Mesendoderm (in vitro differentiated cells): ENCODE measurements at regions not wholly inside any gene's neighbourhood (a gene's known extent, or its start where the extent isn't known, plus 50 kb on each side); places are given as distances from the start of the nearest gene placed in this dataset.
"Not testable (repeated sequence)": the region's sequence is repeated elsewhere in the genome, so short reads cannot be mapped to it uniquely, and the experiment has no call there.

Experiments used
- DNase-seq: peaks from one replicate; pipeline ENCODE4 v3.0.0; 2013
- H2AK5ac ChIP-seq: 2 replicates; pipeline ENCODE4 v1.6.1; 2013; ENCODE audit warnings: low read length, inconsistent platforms
- H2BK120ac ChIP-seq: 2 replicates; pipeline ENCODE4 v1.6.1; 2013; ENCODE audit warnings: low read depth, mild to moderate bottlenecking, low read length, moderate library complexity, mixed read lengths
- H2BK15ac ChIP-seq: replicated peaks from 2 replicates; pipeline ENCODE4 v1.6.1; 2013; ENCODE audit warnings: low read depth, mild to moderate bottlenecking, moderate library complexity
- H2BK5ac ChIP-seq: 2 replicates; pipeline ENCODE4 v1.6.1; 2013; ENCODE audit warnings: low read length, inconsistent platforms
- H3K18ac ChIP-seq: 2 replicates; pipeline ENCODE4 v1.6.1; 2013; ENCODE audit warnings: mild to moderate bottlenecking, low read length, mixed read lengths
- H3K23ac ChIP-seq: one replicate; pipeline ENCODE4 v1.6.1; 2013; ENCODE audit warnings: low read length
- H3K27ac ChIP-seq: 2 replicates; pipeline ENCODE4 v1.5.1; 2013; ENCODE audit warnings: low read depth, mild to moderate bottlenecking, inconsistent platforms, low read length, moderate library complexity
- H3K27me3 ChIP-seq: 2 replicates; pipeline ENCODE4 v1.6.1; 2013; ENCODE audit warnings: low read length, control low read depth, mild to moderate bottlenecking, inconsistent platforms; ENCODE audit not compliant: insufficient read depth, poor library complexity
- H3K36me3 ChIP-seq: 2 replicates; pipeline ENCODE4 v1.6.1; 2013; ENCODE audit warnings: low read length, inconsistent platforms; ENCODE audit not compliant: control insufficient read depth, insufficient read depth
- H3K4ac ChIP-seq: one replicate; pipeline ENCODE4 v1.6.1; 2013; ENCODE audit warnings: low read depth, mild to moderate bottlenecking, low read length, moderate library complexity
- H3K4me1 ChIP-seq: 2 replicates; pipeline ENCODE4 v1.6.1; 2013; ENCODE audit warnings: low read depth, low read length, inconsistent platforms; ENCODE audit not compliant: control insufficient read depth
- H3K4me2 ChIP-seq: 2 replicates; pipeline ENCODE4 v1.6.1; 2013; ENCODE audit warnings: low read length
- H3K4me3 ChIP-seq: 2 replicates; pipeline ENCODE4 v1.5.1; 2013; ENCODE audit warnings: mild to moderate bottlenecking, low read length
- H3K56ac ChIP-seq: one replicate; pipeline ENCODE4 v1.6.1; 2013; ENCODE audit warnings: low read length
- H3K79me1 ChIP-seq: 2 replicates; pipeline ENCODE4 v1.6.1; 2013; ENCODE audit warnings: low read length, inconsistent platforms
- H3K79me2 ChIP-seq: 2 replicates; pipeline ENCODE4 v1.6.1; 2013; ENCODE audit warnings: mild to moderate bottlenecking, low read length; ENCODE audit not compliant: control insufficient read depth, insufficient read depth
- H3K9ac ChIP-seq: 2 replicates; pipeline ENCODE4 v1.6.1; 2013; ENCODE audit warnings: low read length, inconsistent platforms
- H4K5ac ChIP-seq: one replicate; pipeline ENCODE4 v1.6.1; 2013; ENCODE audit warnings: low read length
- H4K8ac ChIP-seq: one replicate; pipeline ENCODE4 v1.6.1; 2013; ENCODE audit warnings: low read depth, mild to moderate bottlenecking, control low read depth, low read length, moderate library complexity
- WGBS: extraction: QIAGEN DNeasy Blood & Tissue Kit; methylation state at CpG from one replicate; pipeline ENCODE4 v1.1.7; 2013; ENCODE audit warnings: low lambda C conversion rate, missing lambda C conversion rate; ENCODE audit not compliant: insufficient coverage; ENCODE audit errors: extremely low coverage; 5-methylcytosine and 5-hydroxymethylcytosine counted together

- Histone ChIP-seq H3K9ac (no peak overlapping the region), H2BK5ac (no peak overlapping the region), H3K4me2 (no peak overlapping the region), H4K5ac (no peak overlapping the region), H3K56ac (no peak overlapping the region), H3K4me1 (no peaks in the 10 kb centered on the region), H3K27me3 (no peaks in the 10 kb centered on the region), H3K4me3 (no peak overlapping the region), H3K79me2 (no peaks in the 10 kb centered on the region), H4K8ac (no peak overlapping the region), H3K36me3 (no peaks in the 10 kb centered on the region), H2BK15ac (no peak overlapping the region), H3K4ac (no peak overlapping the region), H3K79me1 (no peaks in the 10 kb centered on the region), H2AK5ac (no peak overlapping the region), H3K18ac (no peak overlapping the region), H3K23ac (no peak overlapping the region), H3K27ac (no peak overlapping the region), H2BK120ac (no peak overlapping the region)
- WGBS, result no CpG with 5 or more reads among the region's 19 CpGs
- no peak for DNase-seq
Measured at GRCh38 chr16:29307598-29308507, 98.7 kb downstream of the NPIPB11 start.

- H3K36me3 ChIP-seq, result no peaks in the 10 kb centered on the region
- no peak overlapping the region for H4K5ac ChIP-seq
- no peak overlapping the region for H3K9ac ChIP-seq
- no peaks in the 10 kb centered on the region for H3K79me2 ChIP-seq
- no peak overlapping the region for H3K4me3 ChIP-seq
- no peak overlapping the region for H4K8ac ChIP-seq
- no peak overlapping the region for H3K27ac ChIP-seq
- H3K4me1 ChIP-seq, result no peaks in the 10 kb centered on the region
- H3K79me1 ChIP-seq, result no peaks in the 10 kb centered on the region
- H2AK5ac ChIP-seq, result no peak overlapping the region
- H2BK120ac ChIP-seq, result no peak overlapping the region
- no peak overlapping the region for H3K4me2 ChIP-seq
- no peak for DNase-seq
- no peak overlapping the region for H3K23ac ChIP-seq
- H3K56ac ChIP-seq, result no peak overlapping the region
- no peak overlapping the region for H3K4ac ChIP-seq
- no peaks in the 10 kb centered on the region for H3K27me3 ChIP-seq
- no peak overlapping the region for H2BK15ac ChIP-seq
- no peak overlapping the region for H2BK5ac ChIP-seq
- no CpG with 5 or more reads among the region's 10 CpGs for WGBS
- H3K18ac ChIP-seq, result no peak overlapping the region
Measured at GRCh38 chr16:29306943-29307597, 99.4 kb downstream of the NPIPB11 start.

GRCh38 chr16:29306201-29306600, 100.3 kb downstream of the NPIPB11 start:
- no peaks in the 10 kb centered on the region for H3K4me1 ChIP-seq
- no peaks in the 10 kb centered on the region for H3K79me2 ChIP-seq
- H2BK5ac ChIP-seq, result no peak overlapping the region
- no CpG with 5 or more reads among the region's 14 CpGs for WGBS
- no peak overlapping the region for H2BK15ac ChIP-seq
- H3K56ac ChIP-seq, result no peak overlapping the region
- H4K5ac ChIP-seq, result no peak overlapping the region
- H4K8ac ChIP-seq, result no peak overlapping the region
- no peaks in the 10 kb centered on the region for H3K79me1 ChIP-seq
- H3K36me3 ChIP-seq, result no peaks in the 10 kb centered on the region
- H3K27me3 ChIP-seq, result no peaks in the 10 kb centered on the region
- no peak overlapping the region for H3K4ac ChIP-seq
- no peak overlapping the region for H3K27ac ChIP-seq
- H2BK120ac ChIP-seq, result no peak overlapping the region
- no peak overlapping the region for H3K18ac ChIP-seq
- no peak overlapping the region for H3K4me2 ChIP-seq
- no peak overlapping the region for H2AK5ac ChIP-seq
- DNase-seq, result no peak
- no peak overlapping the region for H3K4me3 ChIP-seq
- no peak overlapping the region for H3K23ac ChIP-seq
- no peak overlapping the region for H3K9ac ChIP-seq

GRCh38 chr16:29305018-29305417, 101.5 kb downstream of the NPIPB11 start:
- WGBS, result no CpG with 5 or more reads among the region's 11 CpGs
- not testable (repeated sequence) for H2BK120ac ChIP-seq, H3K23ac ChIP-seq

GRCh38 chr16:29304251-29304650, 102.3 kb downstream of the NPIPB11 start:
- no peak overlapping the region for H3K4me3 ChIP-seq
- H3K4ac ChIP-seq, result no peak overlapping the region
- no peaks in the 10 kb centered on the region for H3K79me1 ChIP-seq
- WGBS, result no CpG with 5 or more reads among the region's 11 CpGs
- H3K27ac ChIP-seq, result no peak overlapping the region
- H3K27me3 ChIP-seq, result no peaks in the 10 kb centered on the region
- H2BK15ac ChIP-seq, result no peak overlapping the region
- H3K4me2 ChIP-seq, result no peak overlapping the region
- no peak overlapping the region for H3K56ac ChIP-seq
- no peak overlapping the region for H3K9ac ChIP-seq
- H3K4me1 ChIP-seq, result no peaks in the 10 kb centered on the region
- DNase-seq, result no peak
- no peaks in the 10 kb centered on the region for H3K79me2 ChIP-seq
- no peak overlapping the region for H4K8ac ChIP-seq
- H4K5ac ChIP-seq, result no peak overlapping the region
- H2BK5ac ChIP-seq, result no peak overlapping the region
- H2BK120ac ChIP-seq, result no peak overlapping the region
- no peak overlapping the region for H3K23ac ChIP-seq
- no peak overlapping the region for H3K18ac ChIP-seq
- H2AK5ac ChIP-seq, result no peak overlapping the region
- no peaks in the 10 kb centered on the region for H3K36me3 ChIP-seq

More at GRCh38 chr16:29305018-29305417, 101.5 kb downstream of the NPIPB11 start:
- H3K9ac ChIP-seq, H3K56ac ChIP-seq, H4K5ac ChIP-seq, H3K79me1 ChIP-seq, H3K4ac ChIP-seq, H4K8ac ChIP-seq, H2BK5ac ChIP-seq, H3K27me3 ChIP-seq, H3K4me3 ChIP-seq, H3K79me2 ChIP-seq, H3K4me1 ChIP-seq, H2BK15ac ChIP-seq, H2AK5ac ChIP-seq, H3K36me3 ChIP-seq, H3K4me2 ChIP-seq, H3K27ac ChIP-seq, H3K18ac ChIP-seq, DNase-seq: not testable (repeated sequence)
